Ascending aorta (tissue), 2 donors: ENCODE measurements at regions not wholly inside any gene's neighbourhood (a gene's known extent, or its start where the extent isn't known, plus 50 kb on each side); places are given as distances from the start of the nearest gene placed in this dataset.

Experiments used
- DNase-seq, 2 donors: peaks; one replicate each; pipeline ENCODE4 v3.0.0-alpha.2; 2019; ENCODE audit warnings: low spot score in 2 of 2
- H3K27ac ChIP-seq, 2 donors: fragments of 200-600 bp; sonication (generic); one replicate each; pipeline ENCODE4 v1.5.1; 2016 to 2017; ENCODE audit warnings: mild to moderate bottlenecking in 1 of 2
- H3K27me3 ChIP-seq: fragments of 200-600 bp; sonication (generic); one replicate; pipeline ENCODE4 v1.5.1; 2017
- H3K36me3 ChIP-seq, 2 donors: fragments of 200-600 bp; sonication (generic); one replicate each; pipeline ENCODE4 v1.5.1; 2016
- H3K4me1 ChIP-seq, 2 donors: fragments of 200-600 bp; sonication (generic); one replicate each; pipeline ENCODE4 v1.5.1; 2016 to 2017; ENCODE audit warnings: mild to moderate bottlenecking in 1 of 2
- H3K4me3 ChIP-seq, 2 donors: fragments of 200-600 bp; sonication (generic); one replicate each; pipeline ENCODE4 v1.5.1; 2016 to 2017; ENCODE audit warnings: mild to moderate bottlenecking in 1 of 2
- H3K9me3 ChIP-seq, 2 donors: fragments of 200-600 bp; sonication (generic); one replicate each; pipeline ENCODE4 v1.5.1; 2016
- intact Hi-C: fragments of 100-400 bp; cut with DNase I; formaldehyde crosslinking; loops from one replicate; pipeline ENCODE4 v1.15.1; 2023
- TF ChIP-seq, protein P1 (sequence below), 3 experiments: fragments of 200-600 bp in 2 of 3; fragments of 450-650 bp in 1 of 3; sonication (generic) in 2 of 3; IDR thresholded peaks; one replicate each; pipeline ENCODE4 v1.5.1; 2016 to 2019; ENCODE audit warnings: antibody characterized with exemption in 3 of 3, mild to moderate bottlenecking in 1 of 3, moderate library complexity in 1 of 3

DNA sequence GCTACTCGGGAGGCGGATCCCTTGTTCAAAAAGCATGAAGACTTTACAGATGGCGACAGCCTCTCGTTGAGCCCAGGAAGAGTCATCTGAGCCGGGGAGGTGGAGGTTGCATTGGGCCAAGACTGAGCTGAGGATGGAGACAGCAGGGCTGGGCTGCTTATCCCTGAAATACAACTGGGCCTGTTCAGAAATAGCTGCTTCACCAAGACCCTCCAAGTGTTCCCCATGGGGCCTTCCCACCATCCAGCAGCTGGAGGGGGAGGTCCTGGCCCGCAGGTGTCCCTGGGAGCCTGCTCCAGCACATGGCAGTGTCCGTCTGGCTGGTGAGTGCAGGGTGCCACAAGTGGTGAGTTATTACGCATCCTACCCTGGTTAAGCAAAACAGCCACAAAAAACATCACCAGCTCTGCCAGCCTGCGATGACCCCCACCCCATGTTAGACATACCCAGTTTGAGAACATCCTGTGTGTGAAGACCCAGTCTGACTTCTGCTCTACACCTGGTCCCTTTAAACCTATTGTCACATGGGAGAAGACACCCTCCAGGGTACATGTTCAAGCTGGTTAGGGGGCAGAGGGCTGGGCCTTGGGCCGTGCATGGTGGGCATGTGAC, 93.1 kb upstream of the TMPRSS2 start:
- DNase-seq: no peak
- H3K36me3 ChIP-seq: no peaks in the 10 kb centered on the region
- H3K27ac ChIP-seq: no peak overlapping the region
- H3K27me3 ChIP-seq: no peaks in the 10 kb centered on the region
- no peak overlapping the region for H3K4me3 ChIP-seq
- intact Hi-C loops: no loop called here
- no peaks in the 10 kb centered on the region for H3K9me3 ChIP-seq
- TF ChIP-seq, protein P1, sequence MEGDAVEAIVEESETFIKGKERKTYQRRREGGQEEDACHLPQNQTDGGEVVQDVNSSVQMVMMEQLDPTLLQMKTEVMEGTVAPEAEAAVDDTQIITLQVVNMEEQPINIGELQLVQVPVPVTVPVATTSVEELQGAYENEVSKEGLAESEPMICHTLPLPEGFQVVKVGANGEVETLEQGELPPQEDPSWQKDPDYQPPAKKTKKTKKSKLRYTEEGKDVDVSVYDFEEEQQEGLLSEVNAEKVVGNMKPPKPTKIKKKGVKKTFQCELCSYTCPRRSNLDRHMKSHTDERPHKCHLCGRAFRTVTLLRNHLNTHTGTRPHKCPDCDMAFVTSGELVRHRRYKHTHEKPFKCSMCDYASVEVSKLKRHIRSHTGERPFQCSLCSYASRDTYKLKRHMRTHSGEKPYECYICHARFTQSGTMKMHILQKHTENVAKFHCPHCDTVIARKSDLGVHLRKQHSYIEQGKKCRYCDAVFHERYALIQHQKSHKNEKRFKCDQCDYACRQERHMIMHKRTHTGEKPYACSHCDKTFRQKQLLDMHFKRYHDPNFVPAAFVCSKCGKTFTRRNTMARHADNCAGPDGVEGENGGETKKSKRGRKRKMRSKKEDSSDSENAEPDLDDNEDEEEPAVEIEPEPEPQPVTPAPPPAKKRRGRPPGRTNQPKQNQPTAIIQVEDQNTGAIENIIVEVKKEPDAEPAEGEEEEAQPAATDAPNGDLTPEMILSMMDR (IDR thresholded peaks at IDR 0.05): no peak
- no peaks in the 10 kb centered on the region for H3K4me1 ChIP-seq

- intact Hi-C loops: no loop called here
These were observed 92.6 kb upstream of the TMPRSS2 start for GRCh38 chr21:41600556-41600955.

GRCh38 chr21:41600116-41600515, 92.2 kb upstream of the TMPRSS2 start:
- peak in 1 of 2 donors; percentile 30 for DNase-seq
- Histone ChIP-seq H3K27ac (no peak overlapping the region), H3K4me1 (no peaks in the 10 kb centered on the region), H3K9me3 (no peaks in the 10 kb centered on the region), H3K36me3 (no peaks in the 10 kb centered on the region), H3K4me3 (no peak overlapping the region), H3K27me3 (no peaks in the 10 kb centered on the region)
- intact Hi-C loops: no loop called here
- TF ChIP-seq, protein P1 (IDR thresholded peaks at IDR 0.05): no peak

More at GRCh38 chr21:41600556-41600955, 92.6 kb upstream of the TMPRSS2 start:
- H3K27ac ChIP-seq: no peak overlapping the region
- no peaks in the 10 kb centered on the region for H3K36me3 ChIP-seq
- no peak overlapping the region for H3K4me3 ChIP-seq
- no peaks in the 10 kb centered on the region for H3K9me3 ChIP-seq
- TF ChIP-seq, protein P1 (IDR thresholded peaks at IDR 0.05): no peak
- peak in 1 of 2 donors; percentile 40 for DNase-seq
- no peaks in the 10 kb centered on the region for H3K4me1 ChIP-seq
- H3K27me3 ChIP-seq: no peaks in the 10 kb centered on the region

GRCh38 chr21:41598561-41599431, 90.8 kb upstream of the TMPRSS2 start:
- Histone ChIP-seq H3K4me3 (no peak overlapping the region), H3K36me3 (no peaks in the 10 kb centered on the region), H3K4me1 (no peaks in the 10 kb centered on the region), H3K27me3 (no peaks in the 10 kb centered on the region), H3K27ac (no peak overlapping the region), H3K9me3 (no peaks in the 10 kb centered on the region)
- TF ChIP-seq, protein P1 (IDR thresholded peaks at IDR 0.05): no peak
- intact Hi-C loops: no loop called here
- peak in 1 of 2 donors; percentile 49 for DNase-seq

GRCh38 chr21:41597811-41598231, 89.9 kb upstream of the TMPRSS2 start:
- Histone ChIP-seq H3K27me3 (no peaks in the 10 kb centered on the region), H3K36me3 (no peaks in the 10 kb centered on the region), H3K4me1 (no peaks in the 10 kb centered on the region), H3K27ac (no peak overlapping the region), H3K4me3 (no peak overlapping the region), H3K9me3 (no peaks in the 10 kb centered on the region)
- TF ChIP-seq, protein P1 (IDR thresholded peaks at IDR 0.05): no peak
- DNase-seq: no peak
- intact Hi-C loops: no loop called here
